Mesenchymal stem cell (in vitro differentiated cells and primary cell): ENCODE measurements at regions not wholly inside any gene's neighbourhood (a gene's known extent, or its start where the extent isn't known, plus 50 kb on each side); places are given as distances from the start of the nearest gene placed in this dataset.

ENCODE experiments used
- DNase-seq: peaks from one replicate; pipeline ENCODE4 v3.0.0-alpha.2; 2013
- H2AFZ ChIP-seq: one replicate; pipeline ENCODE4 v1.6.1; 2013; ENCODE audit warnings: low read depth, mild to moderate bottlenecking, control low read depth, inconsistent platforms, low read length, moderate library complexity
- H2AK5ac ChIP-seq: 2 replicates; pipeline ENCODE4 v1.6.1; 2013; ENCODE audit warnings: low read length, moderate library complexity, mild to moderate bottlenecking, inconsistent platforms; ENCODE audit not compliant: severe bottlenecking
- H2BK120ac ChIP-seq: one replicate; pipeline ENCODE4 v1.6.1; 2013; ENCODE audit warnings: low read depth, mild to moderate bottlenecking, inconsistent platforms, low read length, moderate library complexity
- H2BK12ac ChIP-seq, 2 experiments: one replicate each; pipeline ENCODE4 v1.6.1; 2013; ENCODE audit warnings: inconsistent platforms in 2 of 2, low read length in 2 of 2, mild to moderate bottlenecking in 2 of 2, moderate library complexity in 2 of 2, control low read depth in 1 of 2
- H2BK15ac ChIP-seq: one replicate; pipeline ENCODE4 v1.6.1; 2013; ENCODE audit warnings: mild to moderate bottlenecking, low read depth, inconsistent platforms; ENCODE audit not compliant: poor library complexity, severe bottlenecking
- H2BK5ac ChIP-seq: 2 replicates; pipeline ENCODE4 v1.6.1; 2013; ENCODE audit warnings: low read depth, mild to moderate bottlenecking, low read length, control low read depth, inconsistent platforms; ENCODE audit not compliant: poor library complexity, severe bottlenecking
- H3K14ac ChIP-seq, 2 experiments: one replicate each; pipeline ENCODE4 v1.6.1; 2013; ENCODE audit warnings: inconsistent platforms in 2 of 2, low read length in 2 of 2, control low read depth in 1 of 2, mild to moderate bottlenecking in 1 of 2, moderate library complexity in 1 of 2
- H3K18ac ChIP-seq, 2 experiments: one replicate each; pipeline ENCODE4 v1.6.1; 2013; ENCODE audit warnings: inconsistent platforms in 2 of 2, low read length in 2 of 2, control low read depth in 1 of 2, low read depth in 1 of 2, mild to moderate bottlenecking in 1 of 2
- H3K23ac ChIP-seq, 2 experiments: one replicate each; pipeline ENCODE4 v1.6.1; 2013; ENCODE audit warnings: inconsistent platforms in 2 of 2, low read length in 2 of 2, mild to moderate bottlenecking in 2 of 2, moderate library complexity in 2 of 2, control low read depth in 1 of 2
- H3K27ac ChIP-seq: 2 replicates; pipeline ENCODE4 v1.5.1; 2013; ENCODE audit warnings: mild to moderate bottlenecking, moderate library complexity, low read length, control low read depth, inconsistent platforms; ENCODE audit not compliant: poor library complexity, severe bottlenecking
- H3K27me3 ChIP-seq, 2 experiments: 2 replicates each; pipeline versions ENCODE4 v1.6.1 to v1.7.0; 2013; ENCODE audit warnings: low read length in 2 of 2, mild to moderate bottlenecking in 2 of 2, moderate library complexity in 2 of 2, control low read depth in 1 of 2, inconsistent platforms in 1 of 2; ENCODE audit not compliant: control insufficient read depth in 1 of 2, insufficient read depth in 1 of 2
- H3K36me3 ChIP-seq, 2 experiments: 2 replicates each; pipeline versions ENCODE4 v1.6.1 to v1.7.0; 2013; ENCODE audit warnings: low read length in 2 of 2, control low read depth in 1 of 2, inconsistent platforms in 1 of 2, low read depth in 1 of 2, mild to moderate bottlenecking in 1 of 2; ENCODE audit not compliant: insufficient read depth in 2 of 2, control insufficient read depth in 1 of 2
- H3K4ac ChIP-seq, 2 experiments: one replicate each; pipeline ENCODE4 v1.6.1; 2013; ENCODE audit warnings: inconsistent platforms in 2 of 2, low read length in 2 of 2, mild to moderate bottlenecking in 2 of 2, moderate library complexity in 2 of 2, control low read depth in 1 of 2, low read depth in 1 of 2
- H3K4me1 ChIP-seq: 2 replicates; pipeline ENCODE4 v1.6.1; 2013; ENCODE audit warnings: low read depth, low read length, control low read depth; ENCODE audit not compliant: control insufficient read depth, insufficient read depth
- H3K4me2 ChIP-seq: 2 replicates; pipeline ENCODE4 v1.6.1; 2013; ENCODE audit warnings: low read length, mild to moderate bottlenecking, inconsistent platforms; ENCODE audit not compliant: poor library complexity, severe bottlenecking
- H3K4me3 ChIP-seq, 2 experiments: 2 replicates each; pipeline versions ENCODE4 v1.5.1 to v1.7.0; 2013; ENCODE audit warnings: low read length in 2 of 2, mild to moderate bottlenecking in 2 of 2, control low read depth in 1 of 2, low read depth in 1 of 2; ENCODE audit not compliant: insufficient read depth in 1 of 2
- H3K79me1 ChIP-seq: replicated peaks from 2 replicates; pipeline ENCODE4 v1.6.1; 2013; ENCODE audit warnings: mild to moderate bottlenecking, control low read depth, low read length, inconsistent platforms; ENCODE audit not compliant: poor library complexity, severe bottlenecking
- H3K9ac ChIP-seq: 2 replicates; pipeline ENCODE4 v1.7.0; 2013; ENCODE audit warnings: mild to moderate bottlenecking, low read length, moderate library complexity
- H3K9me3 ChIP-seq: 2 replicates; pipeline ENCODE4 v1.7.0; 2013; ENCODE audit warnings: mild to moderate bottlenecking, low read length; ENCODE audit not compliant: control insufficient read depth
- H4K8ac ChIP-seq: one replicate; pipeline ENCODE4 v1.6.1; 2013; ENCODE audit warnings: inconsistent platforms, mild to moderate bottlenecking, low read length, moderate library complexity
- H4K91ac ChIP-seq: one replicate; pipeline ENCODE4 v1.6.1; 2013; ENCODE audit warnings: mild to moderate bottlenecking, low read length, inconsistent platforms
- WGBS: methylation state at CpG from one replicate; pipeline ENCODE4 v1.1.7; 2013; ENCODE audit warnings: mixed read lengths; 5-methylcytosine and 5-hydroxymethylcytosine counted together

DNA sequence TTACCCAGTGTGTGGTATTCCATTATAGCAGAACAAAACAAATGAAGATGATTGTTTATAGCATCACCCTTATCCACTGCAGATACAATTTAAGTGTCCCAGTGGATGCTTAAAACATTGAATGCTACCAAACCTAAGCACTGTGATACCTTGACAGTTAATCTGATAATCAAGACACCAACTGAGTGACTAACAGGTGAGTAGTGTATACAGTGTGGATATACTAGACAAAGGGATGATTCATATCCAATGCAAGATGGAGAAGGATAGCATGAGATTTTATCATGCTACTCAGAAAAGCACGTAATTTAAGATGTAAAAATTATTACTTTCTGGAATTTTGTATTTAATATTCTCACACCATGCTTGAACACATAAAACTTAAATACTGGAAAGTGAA is 1449.0 kb downstream of the OTOL1 start:
- Histone ChIP-seq H2BK15ac (no peak overlapping the region), H3K9me3 (no peaks in the 10 kb centered on the region), H3K79me1 (no peaks in the 10 kb centered on the region), H2BK120ac (no peak overlapping the region), H3K36me3 (no peaks in the 10 kb centered on the region), H2BK12ac (no peak overlapping the region), H3K27ac (no peak overlapping the region), H3K4me3 (no peak overlapping the region), H4K91ac (no peak overlapping the region), H3K9ac (no peak overlapping the region), H3K14ac (no peak overlapping the region), H2BK5ac (no peak overlapping the region), H3K4ac (no peak overlapping the region), H3K4me1 (no peaks in the 10 kb centered on the region), H3K18ac (no peak overlapping the region), H3K4me2 (no peak overlapping the region), H2AFZ (no peak overlapping the region), H3K23ac (no peak overlapping the region), H2AK5ac (no peak overlapping the region), H3K27me3 (no peaks in the 10 kb centered on the region), H4K8ac (no peak overlapping the region)
- WGBS = no CpG with 5 or more reads among the region's 1 CpG
- no peak for DNase-seq

DNA sequence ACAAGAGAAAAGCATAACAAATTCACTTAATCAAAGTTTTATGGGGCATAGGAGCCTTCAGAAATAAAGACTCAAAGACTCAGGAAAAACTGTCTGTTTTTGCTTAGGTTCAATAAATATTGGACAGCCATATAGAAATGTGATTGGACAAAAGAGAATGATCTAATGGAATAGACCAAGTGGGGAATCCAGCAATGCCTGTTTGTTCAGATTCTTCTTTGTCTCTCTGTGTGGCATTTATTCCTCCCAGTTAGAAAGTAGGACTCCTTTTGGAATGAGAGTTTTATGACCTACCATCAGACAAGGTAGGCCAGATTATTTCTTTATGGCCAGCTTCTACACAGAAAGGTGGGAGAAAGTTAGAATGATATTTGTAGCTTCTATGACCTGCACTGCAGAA is 1460.1 kb downstream of the OTOL1 start:
- no peak overlapping the region for H3K18ac ChIP-seq
- no peaks in the 10 kb centered on the region for H3K79me1 ChIP-seq
- H2BK5ac ChIP-seq = no peak overlapping the region
- H3K9me3 ChIP-seq = peaks cover 3% of the 10 kb centered on the region
- H3K27me3 ChIP-seq = no peaks in the 10 kb centered on the region
- no peak overlapping the region for H3K4ac ChIP-seq
- H3K36me3 ChIP-seq = no peaks in the 10 kb centered on the region
- H3K4me2 ChIP-seq = no peak overlapping the region
- no peak overlapping the region for H2BK120ac ChIP-seq
- no peak overlapping the region for H3K14ac ChIP-seq
- no peak overlapping the region for H4K8ac ChIP-seq
- H3K4me3 ChIP-seq = no peak overlapping the region
- H3K23ac ChIP-seq = no peak overlapping the region
- no peak overlapping the region for H2BK15ac ChIP-seq
- H3K9ac ChIP-seq = no peak overlapping the region
- H3K27ac ChIP-seq = no peak overlapping the region
- no peaks in the 10 kb centered on the region for H3K4me1 ChIP-seq
- no peak overlapping the region for H4K91ac ChIP-seq
- H2AFZ ChIP-seq = no peak overlapping the region
- DNase-seq = no peak
- no peak overlapping the region for H2AK5ac ChIP-seq
- no peak overlapping the region for H2BK12ac ChIP-seq

- Histone ChIP-seq H3K4me2 (no peak overlapping the region), H3K27ac (no peak overlapping the region), H3K18ac (no peak overlapping the region), H3K79me1 (no peaks in the 10 kb centered on the region), H3K23ac (no peak overlapping the region), H3K14ac (no peak overlapping the region), H3K4me1 (no peaks in the 10 kb centered on the region), H3K9ac (no peak overlapping the region), H4K91ac (no peak overlapping the region), H2BK5ac (no peak overlapping the region), H2AFZ (no peak overlapping the region), H3K9me3 (peaks cover 3% of the 10 kb centered on the region), H3K36me3 (no peaks in the 10 kb centered on the region), H3K27me3 (no peaks in the 10 kb centered on the region), H2BK15ac (no peak overlapping the region), H2AK5ac (no peak overlapping the region), H3K4me3 (no peak overlapping the region), H3K4ac (no peak overlapping the region), H2BK12ac (no peak overlapping the region), H2BK120ac (no peak overlapping the region), H4K8ac (no peak overlapping the region)
- WGBS = 92% methylated on average over 1 of the region's 1 CpG
- no peak for DNase-seq
These were observed 1463.7 kb downstream of the OTOL1 start for GRCh38 chr3:162960269-162960668.

GRCh38 chr3:162970292-162970691 is 1473.7 kb downstream of the OTOL1 start:
- H3K36me3 ChIP-seq = no peaks in the 10 kb centered on the region
- H4K91ac ChIP-seq = no peak overlapping the region
- no peak overlapping the region for H3K18ac ChIP-seq
- H3K23ac ChIP-seq = no peak overlapping the region
- H2BK120ac ChIP-seq = no peak overlapping the region
- H2AFZ ChIP-seq = no peak overlapping the region
- no peak overlapping the region for H3K4me2 ChIP-seq
- no peak overlapping the region for H3K14ac ChIP-seq
- H4K8ac ChIP-seq = no peak overlapping the region
- H3K9me3 ChIP-seq = peaks cover 6% of the 10 kb centered on the region
- no peak overlapping the region for H2BK12ac ChIP-seq
- no peak overlapping the region for H3K4ac ChIP-seq
- H3K9ac ChIP-seq = no peak overlapping the region
- H2BK5ac ChIP-seq = no peak overlapping the region
- no peak overlapping the region for H3K27ac ChIP-seq
- no peaks in the 10 kb centered on the region for H3K27me3 ChIP-seq
- no peaks in the 10 kb centered on the region for H3K79me1 ChIP-seq
- no peak overlapping the region for H2AK5ac ChIP-seq
- H2BK15ac ChIP-seq = no peak overlapping the region
- H3K4me3 ChIP-seq = no peak overlapping the region
- no CpG with 5 or more reads among the region's 1 CpG for WGBS
- DNase-seq = no peak
- no peaks in the 10 kb centered on the region for H3K4me1 ChIP-seq
